KBM-7 (cell line): ENCODE measurements at regions not wholly inside any gene's neighbourhood (a gene's known extent, or its start where the extent isn't known, plus 50 kb on each side); places are given as distances from the start of the nearest gene placed in this dataset.

Source experiments
- DNase-seq: peaks from one replicate; pipeline ENCODE4 v3.0.0-alpha.2; 2015
- in situ Hi-C: fragments of 300-500 bp; cut with MboI; formaldehyde crosslinking; loops from 2 replicates; pipeline ENCODE4 v1.14.3; 2020; ENCODE audit warnings: low sequenced_read_pairs, low pct_unique_long_range_greater_than_20kb, mixed read lengths

GRCh38 chr14:53596853-53597525 lies 359.6 kb downstream of the BMP4 start:
- DNase-seq = no peak
- in situ Hi-C loops = no loop called here

DNA sequence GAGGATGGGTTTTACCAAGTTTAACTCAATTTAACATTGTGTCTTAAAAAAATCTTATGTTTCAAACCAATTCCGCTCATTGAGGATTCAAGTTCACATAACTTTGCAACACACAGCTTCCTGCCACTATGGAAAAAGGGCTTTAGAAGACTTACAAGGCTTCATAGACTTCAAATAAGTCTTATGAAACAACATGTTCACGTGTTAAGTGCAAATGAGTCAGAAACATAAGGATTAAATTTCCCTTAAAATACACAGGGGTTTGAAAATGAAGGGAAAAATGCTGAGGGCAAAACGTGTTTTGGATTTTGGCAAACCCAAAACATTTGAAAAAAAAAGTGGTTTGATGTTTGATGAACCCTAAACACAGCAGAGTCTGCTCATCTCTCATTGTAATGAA lies 364.8 kb downstream of the BMP4 start:
- in situ Hi-C loops = no loop called here
- no peak for DNase-seq

DNA sequence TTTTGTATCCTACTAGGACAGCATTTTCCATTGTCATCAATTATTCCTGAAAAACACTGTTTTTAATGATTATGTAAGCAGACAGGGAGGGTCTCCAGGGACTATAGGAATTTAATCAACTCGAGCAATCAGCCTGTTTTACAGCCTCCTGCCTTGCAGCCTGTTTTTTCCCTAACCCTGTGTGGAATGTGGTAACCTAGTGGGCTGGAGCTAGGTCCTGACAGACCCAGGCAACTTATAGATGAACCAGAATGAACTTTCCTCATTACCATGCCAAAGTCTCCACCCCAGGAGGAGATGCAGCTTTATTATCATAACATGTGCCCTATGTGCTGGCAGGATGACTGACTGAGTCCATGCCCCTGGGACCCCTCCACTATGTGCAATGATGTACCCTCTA lies 375.1 kb downstream of the BMP4 start:
- in situ Hi-C loops = no loop called here
- no peak for DNase-seq

DNA sequence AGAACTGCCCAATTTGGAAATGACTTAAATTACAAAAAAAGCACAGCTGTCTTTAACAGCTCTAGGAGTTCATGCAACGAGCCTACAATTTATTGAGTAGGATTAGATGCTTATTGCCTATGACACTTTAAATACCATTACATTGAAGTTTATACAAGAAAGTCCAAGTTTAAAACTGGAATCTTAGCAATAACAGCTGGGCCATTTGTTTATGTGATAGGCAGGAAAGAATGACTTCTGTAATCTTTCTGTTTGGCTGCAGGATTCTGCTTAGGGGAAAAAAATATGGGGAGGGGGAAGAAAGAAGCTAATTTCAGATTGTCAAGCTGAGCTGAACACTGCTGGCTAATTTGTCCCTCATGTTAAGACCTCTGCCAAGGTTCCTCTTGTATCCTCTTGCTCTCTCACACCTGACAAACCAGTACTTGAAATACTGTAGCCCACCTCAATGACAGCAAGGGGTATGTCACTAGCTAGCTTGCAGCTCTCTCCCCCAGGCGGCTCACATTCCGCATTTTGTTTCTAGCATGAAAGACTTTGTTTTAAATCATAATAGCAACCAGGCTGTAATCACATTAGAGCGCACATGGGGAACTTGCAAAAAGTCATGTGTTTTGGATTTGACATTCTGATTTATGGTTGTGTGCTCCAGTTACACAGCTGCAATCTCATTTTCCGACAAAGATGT lies 384.8 kb downstream of the BMP4 start:
- in situ Hi-C loops = no loop called here
- DNase-seq = no peak

GRCh38 chr14:53570411-53571387 lies 385.9 kb downstream of the BMP4 start:
- DNase-seq = no peak
- in situ Hi-C loops = no loop called here

GRCh38 chr14:53569446-53569845 lies 387.2 kb downstream of the BMP4 start:
- DNase-seq = no peak
- in situ Hi-C loops = no loop called here

GRCh38 chr14:53567236-53567780 lies 389.3 kb downstream of the BMP4 start:
- in situ Hi-C loops = no loop called here
- no peak for DNase-seq

DNA sequence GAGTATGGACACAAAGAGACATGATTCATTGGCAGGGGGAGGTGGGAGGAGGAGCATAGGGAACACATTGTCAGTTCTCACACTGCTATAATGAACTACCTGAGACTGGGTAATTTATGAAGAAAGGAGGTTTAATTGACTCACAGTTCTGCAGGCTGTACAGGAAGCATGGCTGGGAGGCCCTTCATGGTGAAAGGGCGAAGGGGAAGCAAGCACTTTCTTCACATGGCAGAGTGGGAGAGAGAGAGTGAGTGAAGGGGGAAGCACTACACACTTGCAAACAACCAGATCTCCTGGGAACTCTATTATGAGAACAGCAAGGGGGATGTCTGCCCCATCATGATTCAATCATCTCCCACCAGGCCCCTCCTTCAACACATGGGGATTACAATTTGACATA lies 391.8 kb downstream of the BMP4 start:
- in situ Hi-C loops = no loop called here

DNA sequence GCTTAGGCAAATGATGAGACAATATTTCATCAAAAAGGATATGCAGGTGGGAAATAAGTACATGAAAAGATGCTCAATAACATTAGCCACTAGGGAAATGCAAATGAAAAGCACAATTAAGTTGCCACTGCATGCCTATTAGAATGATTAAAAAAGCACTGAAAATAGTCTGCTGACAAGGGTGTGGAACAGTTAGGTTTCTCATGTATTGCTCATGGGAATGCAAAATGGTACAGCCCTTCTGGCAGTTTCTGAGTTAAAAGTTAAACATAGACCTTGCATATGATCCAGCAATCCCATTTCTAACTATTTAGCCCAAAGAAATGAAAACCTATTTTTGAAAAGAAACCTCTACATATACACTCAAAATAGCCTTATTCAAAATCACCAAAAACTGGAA lies 393.0 kb downstream of the BMP4 start:
- DNase-seq = no peak
- in situ Hi-C loops = no loop called here

More for the DNA sequence above, 391.8 kb downstream of the BMP4 start:
- DNase-seq = no peak

DNA sequence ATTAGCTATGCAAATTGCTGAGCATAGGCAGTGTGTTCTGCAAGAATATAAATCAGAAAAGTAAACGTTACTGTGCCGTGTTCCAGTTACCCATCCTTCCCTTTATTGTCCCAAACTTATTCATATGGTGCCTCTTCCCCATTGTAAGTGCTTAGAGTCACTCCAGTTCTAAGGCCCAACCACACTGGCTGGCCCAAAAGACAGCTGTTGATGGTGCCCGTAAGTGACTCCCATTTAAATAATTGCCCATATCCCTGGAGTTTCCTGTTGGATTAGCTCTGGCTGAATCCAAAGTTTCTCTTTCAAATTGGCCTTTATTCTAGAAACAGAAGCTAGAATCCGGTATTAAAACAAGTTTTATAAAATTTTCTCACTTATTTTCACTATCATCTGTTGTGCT lies 400.1 kb upstream of the DDHD1 start:
- DNase-seq = no peak
- in situ Hi-C loops = no loop called here

DNA sequence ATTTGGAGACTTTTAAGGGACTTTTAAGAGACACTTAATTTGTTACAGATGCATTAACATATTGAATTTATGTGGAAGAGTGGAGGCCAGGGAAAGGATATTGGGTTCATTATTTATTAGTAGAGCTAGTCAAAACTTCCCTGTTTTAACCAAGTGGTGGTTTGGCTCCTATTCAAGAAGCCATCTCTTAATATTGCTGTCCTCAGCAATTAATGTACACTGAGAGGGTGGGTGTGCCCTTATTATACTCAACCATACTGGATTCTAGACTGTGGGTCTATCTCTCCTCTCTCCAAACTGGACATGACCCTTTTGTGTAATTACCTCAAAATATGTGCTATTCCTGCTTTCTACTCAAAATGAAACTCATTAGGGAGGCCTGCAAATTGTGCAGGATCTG lies 398.7 kb upstream of the DDHD1 start:
- in situ Hi-C loops = no loop called here

DNA sequence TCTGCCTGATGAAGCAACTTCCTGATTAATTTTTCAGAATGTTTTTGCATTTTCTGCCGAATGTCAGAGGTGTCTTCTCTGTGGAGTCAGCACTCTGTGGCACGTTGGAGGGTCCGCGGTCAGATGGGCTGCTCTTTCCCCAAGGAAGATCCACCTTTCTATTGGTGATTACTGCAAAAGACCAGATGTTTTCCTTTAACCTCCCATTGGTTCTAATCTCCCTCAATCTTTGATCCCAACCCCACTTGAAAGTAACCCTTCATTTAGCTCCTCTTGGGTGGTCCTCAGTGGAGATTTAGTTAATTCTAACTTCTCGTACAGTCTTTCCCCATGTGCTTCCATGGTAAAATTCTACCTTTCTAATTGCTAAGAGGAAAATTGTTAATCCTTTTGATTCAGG lies 397.7 kb upstream of the DDHD1 start:
- DNase-seq = no peak
- in situ Hi-C loops = no loop called here

More for the DNA sequence above, 398.7 kb upstream of the DDHD1 start:
- DNase-seq = no peak

DNA sequence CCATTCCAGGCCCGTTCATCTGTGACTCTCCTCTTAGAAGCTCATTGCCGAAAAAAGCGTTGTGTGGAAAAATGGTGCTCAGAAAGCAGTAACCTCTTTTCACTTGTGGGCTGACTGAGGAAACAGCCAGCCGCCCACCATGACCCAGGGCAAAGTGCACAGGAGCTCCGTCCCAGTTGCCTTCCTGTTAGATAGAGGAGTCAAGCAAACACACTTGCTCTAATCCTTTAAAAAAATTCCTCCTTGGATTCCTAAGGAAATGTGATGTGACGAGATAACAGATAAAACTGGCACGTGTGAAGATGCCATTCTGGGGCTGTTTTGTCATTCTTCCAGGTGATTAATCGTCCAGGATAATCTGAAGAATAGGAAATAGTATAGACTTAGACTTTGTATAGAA lies 396.8 kb upstream of the DDHD1 start:
- in situ Hi-C loops = loop anchor here (25.0 kb wide), 1 partner anchor 787 kb away; no protein-coding TSS in a partner anchor

GRCh38 chr14:53547593-53547992 lies 394.5 kb upstream of the DDHD1 start:
- in situ Hi-C loops = loop anchor here (25.0 kb wide), 1 partner anchor 790 kb away; no protein-coding TSS in a partner anchor
- DNase-seq = no peak

More for the DNA sequence above, 396.8 kb upstream of the DDHD1 start:
- DNase-seq = no peak

DNA sequence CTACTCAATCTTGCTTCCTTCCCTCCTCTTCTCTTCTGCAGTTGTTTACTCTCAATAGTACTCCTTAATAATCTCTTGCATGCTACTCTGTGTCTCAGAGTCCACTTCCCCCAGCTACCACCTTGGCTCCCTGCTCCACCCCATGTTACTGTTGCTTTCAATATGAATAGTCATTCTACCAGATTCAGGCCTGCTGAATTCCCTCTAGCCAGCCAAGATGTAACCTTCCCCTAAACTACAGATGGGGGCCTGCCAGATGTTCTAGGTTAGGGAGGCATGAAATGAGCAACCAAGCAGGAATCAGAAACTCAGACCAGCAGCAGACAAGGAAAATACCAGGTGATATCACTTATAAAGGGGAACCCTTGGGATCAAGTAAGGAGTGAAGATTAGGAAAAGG lies 392.1 kb upstream of the DDHD1 start:
- in situ Hi-C loops = loop anchor here (25.0 kb wide), 1 partner anchor 792 kb away; no protein-coding TSS in a partner anchor

DNA sequence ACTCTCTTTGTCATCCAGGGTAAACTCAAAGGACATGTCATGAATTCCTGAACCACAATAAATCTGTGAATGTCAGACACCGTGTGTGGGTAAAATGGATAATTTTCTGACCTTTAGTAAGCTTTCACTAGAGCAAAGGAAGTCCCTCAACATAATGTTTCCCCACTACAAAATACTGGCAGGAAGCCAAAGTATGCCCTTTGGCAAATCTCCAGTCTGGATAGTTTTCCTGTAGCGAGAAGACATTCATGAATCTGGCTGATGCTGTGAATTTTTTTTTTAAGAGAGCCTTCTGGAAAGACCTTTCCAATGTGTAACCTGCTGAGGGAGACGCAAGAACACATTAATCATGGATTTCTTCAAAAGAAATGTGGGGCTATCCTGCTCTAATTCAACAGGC lies 389.6 kb upstream of the DDHD1 start:
- in situ Hi-C loops = loop anchor here (25.0 kb wide), 1 partner anchor 795 kb away; no protein-coding TSS in a partner anchor
- no peak for DNase-seq

More for the DNA sequence above, 392.1 kb upstream of the DDHD1 start:
- no peak for DNase-seq

DNA sequence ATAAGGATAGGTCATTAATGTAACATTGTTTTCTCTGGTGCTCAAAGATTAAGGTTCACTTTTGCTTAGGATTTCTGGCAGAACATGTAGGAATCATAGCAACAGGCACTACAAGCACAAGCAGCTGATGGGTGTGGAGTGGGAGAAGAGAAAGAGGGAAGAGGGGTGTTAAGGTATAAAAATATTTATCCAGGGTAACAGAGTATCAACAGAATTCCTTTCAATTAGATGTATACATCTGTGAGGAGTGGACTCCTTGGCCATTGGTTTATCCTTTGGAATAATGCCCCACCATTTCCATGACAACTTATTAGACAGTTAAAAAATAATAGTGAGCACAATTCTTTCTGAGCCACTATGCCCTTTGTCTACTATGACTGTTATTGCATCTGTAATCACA lies 388.3 kb upstream of the DDHD1 start:
- DNase-seq = no peak
- in situ Hi-C loops = loop anchor here (25.0 kb wide), 1 partner anchor 796 kb away; no protein-coding TSS in a partner anchor

DNA sequence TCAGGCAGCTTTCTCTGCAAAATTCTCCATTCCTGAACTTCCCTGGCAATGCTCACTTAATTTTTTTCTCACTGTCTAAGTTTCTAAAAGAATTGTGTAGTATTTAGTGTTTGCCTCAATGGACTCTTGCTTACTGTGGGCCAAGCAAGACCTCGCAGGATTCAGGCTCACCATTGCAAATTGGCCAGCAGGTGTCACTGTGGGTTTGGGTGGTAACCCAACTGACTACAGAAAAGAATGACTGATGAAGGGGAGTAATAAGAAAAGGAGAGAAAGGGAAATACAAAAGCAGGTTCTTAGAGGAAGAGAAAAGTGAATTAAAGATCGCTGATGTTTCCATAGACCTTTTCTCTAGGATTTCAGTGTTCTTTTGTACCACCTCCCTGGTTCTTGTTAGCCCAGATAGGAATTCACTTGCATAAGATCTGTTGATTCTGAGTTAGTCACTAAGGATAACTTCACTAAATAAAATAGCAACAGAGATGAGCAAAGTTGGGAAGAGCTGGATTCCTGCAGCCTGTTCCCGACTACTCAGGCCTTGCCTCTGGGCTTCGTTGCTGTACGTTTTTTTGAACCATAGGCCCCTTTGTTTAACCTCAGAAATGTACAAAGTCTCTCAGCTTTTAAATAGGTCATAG lies 386.5 kb upstream of the DDHD1 start:
- in situ Hi-C loops = loop anchor here (25.0 kb wide), 1 partner anchor 798 kb away; no protein-coding TSS in a partner anchor
- DNase-seq = peak; percentile 81
